H9 (cell line): ENCODE measurements at regions not wholly inside any gene's neighbourhood (a gene's known extent, or its start where the extent isn't known, plus 50 kb on each side); places are given as distances from the start of the nearest gene placed in this dataset.

Experiments
- DNase-seq: peaks from one replicate; pipeline ENCODE4 v3.0.0-alpha.2; 2017
- H2AFZ ChIP-seq: one replicate; pipeline ENCODE4 v1.6.1; 2013; ENCODE audit warnings: mild to moderate bottlenecking, low read length, control low read depth, moderate library complexity
- H2AK5ac ChIP-seq: 2 replicates; pipeline ENCODE4 v1.6.1; 2013; ENCODE audit warnings: low read length, control low read depth, mixed read lengths; ENCODE audit not compliant: insufficient read length
- H2BK120ac ChIP-seq: one replicate; pipeline ENCODE4 v1.6.1; 2013; ENCODE audit warnings: low read depth, mild to moderate bottlenecking, low read length, control low read depth, inconsistent platforms; ENCODE audit not compliant: poor library complexity, severe bottlenecking
- H2BK12ac ChIP-seq: 2 replicates; pipeline ENCODE4 v1.6.1; 2013; ENCODE audit warnings: low read length, control low read depth, mixed read lengths, low read depth; ENCODE audit not compliant: insufficient read length
- H2BK15ac ChIP-seq: 2 replicates; pipeline ENCODE4 v1.6.1; 2013; ENCODE audit warnings: low read depth, low read length, control low read depth
- H2BK20ac ChIP-seq: one replicate; pipeline ENCODE4 v1.6.1; 2013; ENCODE audit warnings: low read depth, mild to moderate bottlenecking, low read length, control low read depth, inconsistent platforms; ENCODE audit not compliant: poor library complexity, severe bottlenecking
- H2BK5ac ChIP-seq: 2 replicates; pipeline ENCODE4 v1.6.1; 2013; ENCODE audit warnings: low read length, control low read depth, mixed read lengths; ENCODE audit not compliant: insufficient read length
- H3K14ac ChIP-seq: 2 replicates; pipeline ENCODE4 v1.6.1; 2013; ENCODE audit warnings: low read length, control low read depth; ENCODE audit not compliant: insufficient read depth
- H3K18ac ChIP-seq: 2 replicates; pipeline ENCODE4 v1.6.1; 2013; ENCODE audit warnings: low read depth, mild to moderate bottlenecking, mixed read lengths, low read length, control low read depth; ENCODE audit not compliant: insufficient read length
- H3K23ac ChIP-seq: 2 replicates; pipeline ENCODE4 v1.6.1; 2013; ENCODE audit warnings: low read length, control low read depth, mixed read lengths, low read depth; ENCODE audit not compliant: insufficient read length
- H3K23me2 ChIP-seq: 2 replicates; pipeline ENCODE4 v1.6.1; 2013; ENCODE audit warnings: low read depth, mild to moderate bottlenecking, mixed read lengths, low read length, control low read depth; ENCODE audit not compliant: insufficient read length, poor library complexity, severe bottlenecking
- H3K27ac ChIP-seq: 2 replicates; pipeline ENCODE4 v1.5.1; 2013; ENCODE audit warnings: low read length, control low read depth, mixed read lengths, low read depth; ENCODE audit not compliant: insufficient read length
- H3K27me3 ChIP-seq: 2 replicates; pipeline ENCODE4 v1.6.1; 2013; ENCODE audit warnings: low read length, control low read depth, inconsistent platforms; ENCODE audit not compliant: insufficient read depth
- H3K4ac ChIP-seq: 2 replicates; pipeline ENCODE4 v1.6.1; 2013; ENCODE audit warnings: low read depth, mild to moderate bottlenecking, control low read depth, inconsistent platforms, low read length, moderate library complexity
- H3K4me1 ChIP-seq: 2 replicates; pipeline ENCODE4 v1.6.1; 2013; ENCODE audit warnings: low read length, control low read depth, inconsistent platforms; ENCODE audit not compliant: insufficient read depth
- H3K4me2 ChIP-seq: 2 replicates; pipeline ENCODE4 v1.6.1; 2013; ENCODE audit warnings: low read length, control low read depth, mixed read lengths; ENCODE audit not compliant: insufficient read length, insufficient read depth
- H3K56ac ChIP-seq: 2 replicates; pipeline ENCODE4 v1.6.1; 2013; ENCODE audit warnings: low read depth, mild to moderate bottlenecking, mixed read lengths, low read length, control low read depth; ENCODE audit not compliant: insufficient read length
- H3K79me1 ChIP-seq: 2 replicates; pipeline ENCODE4 v1.6.1; 2013; ENCODE audit warnings: low read depth, mild to moderate bottlenecking, moderate library complexity, low read length, control low read depth, inconsistent platforms; ENCODE audit not compliant: insufficient read depth, poor library complexity, severe bottlenecking
- H3K79me2 ChIP-seq: 2 replicates; pipeline ENCODE4 v1.6.1; 2013; ENCODE audit warnings: low read length, control low read depth, inconsistent platforms; ENCODE audit not compliant: insufficient read depth
- H3K9ac ChIP-seq: 2 replicates; pipeline ENCODE4 v1.6.1; 2013; ENCODE audit warnings: low read length, control low read depth, mixed read lengths; ENCODE audit not compliant: insufficient read length; ENCODE audit errors: extremely low read depth
- H3K9me3 ChIP-seq: one replicate; pipeline ENCODE4 v1.6.1; 2013; ENCODE audit warnings: low read depth, low read length, inconsistent platforms; ENCODE audit not compliant: control insufficient read depth
- H3T11ph ChIP-seq: one replicate; pipeline ENCODE4 v1.6.1; 2013; ENCODE audit warnings: mild to moderate bottlenecking, low read length, control low read depth, inconsistent platforms
- H4K20me1 ChIP-seq: one replicate; pipeline ENCODE4 v1.6.1; 2013; ENCODE audit not compliant: control insufficient read depth, insufficient read length, insufficient read depth
- H4K5ac ChIP-seq: 2 replicates; pipeline ENCODE4 v1.6.1; 2013; ENCODE audit warnings: low read depth, mild to moderate bottlenecking, mixed read lengths, low read length, control low read depth; ENCODE audit not compliant: insufficient read length
- H4K8ac ChIP-seq: replicated peaks from 2 replicates; pipeline ENCODE4 v1.6.1; 2013; ENCODE audit warnings: low read length, control low read depth, mixed read lengths, low read depth; ENCODE audit not compliant: insufficient read length
- H4K91ac ChIP-seq: 2 replicates; pipeline ENCODE4 v1.6.1; 2013; ENCODE audit warnings: low read depth, mild to moderate bottlenecking, moderate library complexity, mixed read lengths, low read length, control low read depth; ENCODE audit not compliant: insufficient read length
- H3K27ac Mint-ChIP-seq, 3 experiments: 2 replicates in 2 of 3; 3 replicates in 1 of 3; pipeline ENCODE4 v1.8.0; 2020 to 2021; ENCODE audit warnings: mixed read lengths in 3 of 3, mild to moderate bottlenecking in 1 of 3, moderate library complexity in 1 of 3
- H3K27me3 Mint-ChIP-seq: 2 replicates; pipeline ENCODE4 v1.8.0; 2021; ENCODE audit warnings: low read depth, mild to moderate bottlenecking, moderate library complexity, mixed read lengths
- H3K36me3 Mint-ChIP-seq, 3 experiments: 2 replicates in 2 of 3; 3 replicates in 1 of 3; pipeline ENCODE4 v1.8.0; 2020 to 2021; ENCODE audit warnings: low read depth in 3 of 3, mixed read lengths in 3 of 3; ENCODE audit not compliant: insufficient read depth in 1 of 3
- H3K4me1 Mint-ChIP-seq, 2 experiments: 2 replicates each; pipeline ENCODE4 v1.8.0; 2020; ENCODE audit warnings: mixed read lengths in 2 of 2
- H3K4me3 Mint-ChIP-seq, 2 experiments: 2 replicates in 1 of 2; 3 replicates in 1 of 2; pipeline ENCODE4 v1.8.0; 2020 to 2021; ENCODE audit warnings: mild to moderate bottlenecking in 2 of 2, mixed read lengths in 2 of 2, moderate library complexity in 1 of 2
- H3K9me3 Mint-ChIP-seq, 2 experiments: 2 replicates in 1 of 2; 3 replicates in 1 of 2; pipeline ENCODE4 v1.8.0; 2020; ENCODE audit warnings: mild to moderate bottlenecking in 2 of 2, mixed read lengths in 2 of 2, moderate library complexity in 1 of 2
- CTCF ChIP-seq: fragments of 200-600 bp; sonication (generic); conservative IDR thresholded peaks from 3 replicates; pipeline ENCODE4 v1.8.0; 2021; ENCODE audit warnings: antibody characterized with exemption, mild to moderate bottlenecking
- WGBS: extraction: QIAGEN DNeasy Blood & Tissue Kit; methylation state at CpG from one replicate; pipeline ENCODE4 v1.1.7; 2013; ENCODE audit warnings: missing lambda C conversion rate, low lambda C conversion rate, mixed read lengths; ENCODE audit not compliant: insufficient read length; ENCODE audit errors: extremely low coverage; 5-methylcytosine and 5-hydroxymethylcytosine counted together

DNA sequence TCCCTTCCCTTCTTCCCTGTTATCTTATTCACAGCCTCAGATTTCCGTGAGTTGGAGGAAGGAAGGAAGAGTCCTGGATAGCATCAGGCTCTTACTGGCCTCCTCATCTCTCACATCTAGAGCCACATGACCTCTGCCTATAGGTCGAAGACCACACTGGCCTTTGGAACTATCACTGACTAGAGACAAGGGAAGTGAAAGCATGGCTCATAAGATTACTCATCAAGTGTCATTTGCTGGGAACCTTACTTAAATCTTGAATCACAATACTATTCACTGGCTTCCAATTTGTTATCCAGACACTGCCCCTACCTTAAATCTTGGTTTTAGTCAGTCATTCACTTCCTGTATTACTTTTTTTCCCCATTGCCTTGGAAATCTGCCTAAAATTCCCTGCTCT lies 61.6 kb upstream of the MTMR8 start:
- Histone ChIP-seq H2BK15ac (no peak overlapping the region), H3K4ac (no peak overlapping the region), H3K23me2 (no peaks in the 10 kb centered on the region), H3K79me1 (no peaks in the 10 kb centered on the region), H3K27ac (no peak overlapping the region), H2AFZ (no peak overlapping the region), H3K4me2 (no peak overlapping the region), H2BK5ac (no peak overlapping the region), H3K79me2 (no peaks in the 10 kb centered on the region), H3K9ac (no peak overlapping the region), H3K14ac (no peak overlapping the region), H2AK5ac (no peak overlapping the region), H3T11ph (no peak overlapping the region), H3K4me1 (no peaks in the 10 kb centered on the region), H2BK20ac (no peak overlapping the region), H4K5ac (no peak overlapping the region), H2BK12ac (no peak overlapping the region), H3K9me3 (peaks cover 7% of the 10 kb centered on the region), H3K23ac (no peak overlapping the region), H4K8ac (no peak overlapping the region), H4K20me1 (no peaks in the 10 kb centered on the region), H3K56ac (no peak overlapping the region), H3K18ac (no peak overlapping the region), H2BK120ac (no peak overlapping the region), H4K91ac (no peak overlapping the region), H3K27me3 (no peaks in the 10 kb centered on the region)
- Mint-ChIP-seq H3K4me3 (no peak overlapping the region), H3K4me1 (no peaks in the 10 kb centered on the region), H3K27ac (no peak overlapping the region), H3K36me3 (peaks cover under 1 to 10% (median 7%) of the 10 kb centered on the region in 3 experiments; a peak in 3 of 7 replicates), H3K27me3 (no peaks in the 10 kb centered on the region; the same call in 1 of the 2 replicates), H3K9me3 (peaks cover 76 to 87% of the 10 kb centered on the region in 2 experiments)
- no peak for DNase-seq
- no peak for TF ChIP-seq CTCF
- WGBS: no CpG with 5 or more reads among the region's 2 CpGs
